GM12878 (cell line): ENCODE measurements at regions not wholly inside any gene's neighbourhood (a gene's known extent, or its start where the extent isn't known, plus 50 kb on each side); places are given as distances from the start of the nearest gene placed in this dataset.

Experiments used
- ATAC-seq: fragments of 200-7000 bp; cut with Tn5 transposase; 3 replicates; pipeline ENCODE4 v1.9.1; 2020; ENCODE audit warnings: mild to moderate bottlenecking, moderate library complexity
- BruUV-seq: library from RNA; stranded (reverse); fragments of 400-500 nt; replicated peaks from 2 replicates; lab custom pipeline; 2021; lab: Mats Ljungman, UMichigan
- CTCF ChIA-PET: fragments of 300-600 bp; sonication (Branson Sonifier 250); formaldehyde crosslinking; extraction: SDS; loops from one replicate; lab custom pipeline; 2021; ENCODE audit warnings: inconsistent platforms; lab: Yijun Ruan, JAX
- POLR2A ChIA-PET: fragments of 350-600 bp; formaldehyde crosslinking; extraction: SDS; loops from one replicate; lab custom pipeline; 2021; ENCODE audit warnings: inconsistent platforms; lab: Charles Lee
- RAD21 ChIA-PET: fragments of 300-600 bp; sonication (Branson Sonifier 250); formaldehyde crosslinking; loops from one replicate; lab custom pipeline; 2023; ENCODE audit warnings: antibody characterized with exemption; ENCODE audit not compliant: unreplicated experiment; lab: Charles Lee
- SMC1A ChIA-PET: fragments of 300-600 bp; sonication (Branson Sonifier 250); formaldehyde crosslinking; loops from one replicate; lab custom pipeline; 2023; ENCODE audit not compliant: unreplicated experiment, uncharacterized antibody; lab: Charles Lee
- DNase-seq: peaks from one replicate; pipeline ENCODE4 v3.0.0-alpha.2; 2011; ENCODE audit warnings: low read depth, low spot score
- FAIRE-seq: peaks from 3 replicates; lab custom pipeline; 2011; peaks lifted over from hg19 to GRCh38; lab: Jason Lieb, UNC
- H2AFZ ChIP-seq: 2 replicates; pipeline ENCODE4 v1.6.0; 2011; ENCODE audit warnings: low read depth, low read length, control low read depth; ENCODE audit not compliant: control insufficient read depth
- H3K27ac ChIP-seq: 2 replicates; pipeline ENCODE4 v1.5.1; 2011; ENCODE audit warnings: control low read depth; ENCODE audit not compliant: control insufficient read depth, insufficient read depth
- H3K27me3 ChIP-seq, 2 experiments: replicated peaks in 1 of 2; 2 replicates each; pipeline versions ENCODE4 v1.6.0 to v1.6.1; 2011; ENCODE audit warnings: low read length in 1 of 2; ENCODE audit not compliant: control insufficient read depth in 2 of 2, insufficient read depth in 2 of 2
- H3K36me3 ChIP-seq, 2 experiments: 2 replicates each; pipeline ENCODE4 v1.5.1; 2011; ENCODE audit warnings: low read length in 1 of 2; ENCODE audit not compliant: control insufficient read depth in 2 of 2, insufficient read depth in 2 of 2
- H3K4me1 ChIP-seq: 2 replicates; pipeline ENCODE4 v1.6.1; 2011; ENCODE audit warnings: mild to moderate bottlenecking, low read length, moderate library complexity, mixed read lengths; ENCODE audit not compliant: control insufficient read depth, insufficient read depth
- H3K4me2 ChIP-seq: 2 replicates; pipeline ENCODE4 v1.6.0; 2011; ENCODE audit warnings: control low read depth; ENCODE audit not compliant: control insufficient read depth, insufficient read depth
- H3K4me3 ChIP-seq: fragments of 200-600 bp; sonication (generic); 2 replicates; pipeline ENCODE4 v1.5.1; 2016
- H3K79me2 ChIP-seq: 2 replicates; pipeline ENCODE4 v1.6.0; 2011; ENCODE audit warnings: low read length; ENCODE audit not compliant: control insufficient read depth, insufficient read depth
- H3K9ac ChIP-seq: 2 replicates; pipeline ENCODE4 v1.8.0; 2011; ENCODE audit warnings: low read length, control low read depth, mixed read lengths; ENCODE audit not compliant: control insufficient read depth, insufficient read depth
- H3K9me3 ChIP-seq: replicated peaks from 3 replicates; pipeline ENCODE4 v1.5.1; 2011; ENCODE audit warnings: mild to moderate bottlenecking, low read length; ENCODE audit not compliant: control insufficient read depth, insufficient read depth
- H4K20me1 ChIP-seq: 2 replicates; pipeline ENCODE4 v1.6.0; 2011; ENCODE audit not compliant: control insufficient read depth, insufficient read depth
- BCL3 ChIP-seq: IDR thresholded peaks from 2 replicates; pipeline ENCODE4 v1.6.1; 2011; ENCODE audit warnings: borderline replicate concordance, low read depth, mild to moderate bottlenecking, moderate library complexity, low read length; ENCODE audit not compliant: insufficient read depth, poor library complexity, severe bottlenecking
- BHLHE40 ChIP-seq, 2 experiments: fragments of 450-650 bp in 1 of 2; IDR thresholded peaks; 2 replicates each; pipeline ENCODE4 v1.6.1; 2011 to 2017; ENCODE audit warnings: low read depth in 2 of 2, borderline replicate concordance in 1 of 2, improper control_type of control experiment in 1 of 2, low read length in 1 of 2, mild to moderate bottlenecking in 1 of 2
- BRCA1 ChIP-seq: IDR thresholded peaks from 2 replicates; pipeline ENCODE4 v1.6.1; 2011; ENCODE audit warnings: low read depth, low read length, improper control_type of control experiment
- E2F8 ChIP-seq: fragments of 450-650 bp; IDR thresholded peaks from 2 replicates; pipeline ENCODE4 v1.6.1; 2018; ENCODE audit warnings: mild to moderate bottlenecking, low read depth, moderate library complexity; ENCODE audit not compliant: partially characterized antibody
- HDGF ChIP-seq: fragments of 450-650 bp; IDR thresholded peaks from 2 replicates; pipeline ENCODE4 v1.6.1; 2016; ENCODE audit warnings: antibody characterized with exemption
- MEF2A ChIP-seq: IDR thresholded peaks from 2 replicates; pipeline ENCODE4 v1.6.1; 2011; ENCODE audit warnings: low read depth, mild to moderate bottlenecking, low read length, moderate library complexity; ENCODE audit not compliant: insufficient read depth
- PAX5 ChIP-seq: IDR thresholded peaks from 2 replicates; pipeline ENCODE4 v1.6.1; 2011; ENCODE audit warnings: low read depth, low read length, borderline replicate concordance
- POLR2AphosphoS5 ChIP-seq: IDR thresholded peaks from 2 replicates; pipeline ENCODE4 v1.6.1; 2011; ENCODE audit warnings: mild to moderate bottlenecking, low read length, inconsistent platforms
- PRDM15 ChIP-seq: fragments of 450-650 bp; formaldehyde crosslinking; IDR thresholded peaks from 2 replicates; pipeline ENCODE4 v1.4.0; 2020; ENCODE audit warnings: mild to moderate bottlenecking, moderate library complexity
- STAT3 ChIP-seq: IDR thresholded peaks from 2 replicates; pipeline ENCODE4 v1.6.1; 2011; ENCODE audit warnings: low read depth, low read length, improper control_type of control experiment
- ZBED1 ChIP-seq: IDR thresholded peaks from 2 replicates; pipeline ENCODE4 v1.6.1; 2016; ENCODE audit warnings: borderline replicate concordance
- WGBS: methylation state at CpG from one replicate; pipeline ENCODE4 v1.1.6; 2016; ENCODE audit warnings: low lambda C conversion rate; ENCODE audit not compliant: insufficient replicate concordance, insufficient coverage; ENCODE audit errors: missing lambda C conversion rate; 5-methylcytosine and 5-hydroxymethylcytosine counted together
- in situ Hi-C: fragments of 300-500 bp; cut with MboI; formaldehyde crosslinking; loops from 9 replicates; pipeline ENCODE4 v1.14.3; 2018; ENCODE audit warnings: mixed read lengths
- intact Hi-C: fragments of 100-400 bp; cut with micrococcal nuclease; formaldehyde crosslinking; loops from one replicate; pipeline ENCODE4 v1.14.2; 2022; ENCODE audit not compliant: unreplicated experiment
- TF ChIP-seq, protein P1 (sequence below): fragments of 450-650 bp; IDR thresholded peaks from 2 replicates; pipeline ENCODE4 v1.6.1; 2017; ENCODE audit warnings: mild to moderate bottlenecking, low read depth, inconsistent platforms; ENCODE audit not compliant: poor library complexity, severe bottlenecking

DNA sequence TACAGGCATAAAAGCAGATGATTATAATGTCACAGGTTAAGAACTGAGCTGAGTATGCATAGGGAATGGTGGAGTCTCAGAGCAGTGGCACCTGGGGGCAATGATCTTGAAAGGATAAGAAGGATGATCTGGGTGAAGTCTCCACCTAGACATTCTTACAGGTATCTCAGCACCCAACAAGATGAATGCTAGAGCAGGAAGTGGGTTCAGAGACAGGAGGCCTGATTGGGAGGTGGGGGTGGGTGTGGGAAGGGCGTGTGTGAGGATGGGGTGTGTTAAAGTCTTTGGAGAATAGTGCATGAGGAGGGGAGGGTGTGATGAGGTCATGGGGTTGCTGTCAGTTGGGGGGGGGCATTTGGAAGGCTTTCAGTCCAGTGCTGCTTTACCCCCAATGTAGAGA is 78.8 kb upstream of the UPP2 start (continued):
- no peak for TF ChIP-seq BCL3
- TF ChIP-seq, protein P1, sequence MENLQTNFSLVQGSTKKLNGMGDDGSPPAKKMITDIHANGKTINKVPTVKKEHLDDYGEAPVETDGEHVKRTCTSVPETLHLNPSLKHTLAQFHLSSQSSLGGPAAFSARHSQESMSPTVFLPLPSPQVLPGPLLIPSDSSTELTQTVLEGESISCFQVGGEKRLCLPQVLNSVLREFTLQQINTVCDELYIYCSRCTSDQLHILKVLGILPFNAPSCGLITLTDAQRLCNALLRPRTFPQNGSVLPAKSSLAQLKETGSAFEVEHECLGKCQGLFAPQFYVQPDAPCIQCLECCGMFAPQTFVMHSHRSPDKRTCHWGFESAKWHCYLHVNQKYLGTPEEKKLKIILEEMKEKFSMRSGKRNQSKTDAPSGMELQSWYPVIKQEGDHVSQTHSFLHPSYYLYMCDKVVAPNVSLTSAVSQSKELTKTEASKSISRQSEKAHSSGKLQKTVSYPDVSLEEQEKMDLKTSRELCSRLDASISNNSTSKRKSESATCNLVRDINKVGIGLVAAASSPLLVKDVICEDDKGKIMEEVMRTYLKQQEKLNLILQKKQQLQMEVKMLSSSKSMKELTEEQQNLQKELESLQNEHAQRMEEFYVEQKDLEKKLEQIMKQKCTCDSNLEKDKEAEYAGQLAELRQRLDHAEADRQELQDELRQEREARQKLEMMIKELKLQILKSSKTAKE, result no peak
- no peak for TF ChIP-seq E2F8
- TF ChIP-seq BRCA1, result no peak

- Histone ChIP-seq H3K4me1 (no peaks in the 10 kb centered on the region), H3K4me3 (no peak overlapping the region), H3K9ac (no peak overlapping the region), H3K36me3 (no peaks in the 10 kb centered on the region), H3K4me2 (no peak overlapping the region), H3K79me2 (no peaks in the 10 kb centered on the region), H3K27me3 (no peaks in the 10 kb centered on the region), H3K27ac (no peak overlapping the region), H4K20me1 (no peaks in the 10 kb centered on the region), H2AFZ (no peak overlapping the region), H3K9me3 (no peaks in the 10 kb centered on the region)
- no peak for TF ChIP-seq BHLHE40 (IDR thresholded peaks at IDR 0.05; ENCODE audit: borderline replicate concordance in 1 of 2, low read depth in 2 of 2, low read length in 1 of 2)
- TF ChIP-seq PAX5, result no peak
- no peak for TF ChIP-seq POLR2AphosphoS5
- no peak for TF ChIP-seq PRDM15 (CRISPR knock-in tag)
- TF ChIP-seq STAT3, result no peak
- TF ChIP-seq ZBED1, result no peak
- TF ChIP-seq MEF2A, result no peak
- no peak for TF ChIP-seq HDGF
- ATAC-seq (no peak), FAIRE-seq (no peak), DNase-seq (no peak)
- 30% methylated on average over 3 of the region's 3 CpGs for WGBS
- no TSS peak for BruUV-seq
- in situ Hi-C loops, result no loop called here
- ChIA-PET CTCF (interaction anchor here (0.6 to 4.9 kb wide), 8 partner anchors 9 to 734 kb away, joined by 3 to 92 read pairs (median 3); no protein-coding TSS in a partner anchor), POLR2A (no interaction called here), RAD21 (no interaction called here), SMC1A (interaction anchor here (0.6 to 0.7 kb wide), 3 partner anchors 26 to 318 kb away, joined by 3 read pairs; no protein-coding TSS in a partner anchor)
- intact Hi-C loops, result no loop called here
These were observed 80.5 kb upstream of the UPP2 start for GRCh38 chr2:158021226-158021625.
